ENCODE measurements at regions not wholly inside any gene's neighbourhood (a gene's known extent, or its start where the extent isn't known, plus 50 kb on each side); places are given as distances from the start of the nearest gene placed in this dataset.
"Not testable (repeated sequence)": the region's sequence is repeated elsewhere in the genome, so short reads cannot be mapped to it uniquely, and the experiment has no call there.

GRCh38 chr7:39825401-39825980 is 124.6 kb upstream of the CDK13 start:
- DNase-seq (ENCODE audit: low spot score) = no peak

DNA sequence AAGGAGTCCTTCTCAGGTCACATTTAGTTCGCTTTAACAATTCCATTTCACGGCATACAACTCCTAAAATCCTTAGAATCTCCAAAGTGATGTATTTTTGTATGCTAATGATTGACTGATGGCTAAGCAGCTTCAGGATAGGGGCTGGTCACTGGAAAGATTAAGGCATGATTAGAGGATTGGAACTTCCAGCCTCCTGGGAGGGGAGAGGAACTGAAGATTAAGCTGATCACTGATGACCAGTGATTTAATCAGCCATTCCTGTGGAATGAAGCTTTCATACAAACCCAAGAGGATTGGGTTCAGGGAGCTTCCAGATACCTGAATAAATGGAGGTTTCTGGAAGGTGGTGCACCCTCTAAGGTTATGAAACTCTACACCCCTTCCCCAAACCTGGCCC is 123.9 kb upstream of the CDK13 start:
- DNase-seq (ENCODE audit: low spot score) = no peak

DNA sequence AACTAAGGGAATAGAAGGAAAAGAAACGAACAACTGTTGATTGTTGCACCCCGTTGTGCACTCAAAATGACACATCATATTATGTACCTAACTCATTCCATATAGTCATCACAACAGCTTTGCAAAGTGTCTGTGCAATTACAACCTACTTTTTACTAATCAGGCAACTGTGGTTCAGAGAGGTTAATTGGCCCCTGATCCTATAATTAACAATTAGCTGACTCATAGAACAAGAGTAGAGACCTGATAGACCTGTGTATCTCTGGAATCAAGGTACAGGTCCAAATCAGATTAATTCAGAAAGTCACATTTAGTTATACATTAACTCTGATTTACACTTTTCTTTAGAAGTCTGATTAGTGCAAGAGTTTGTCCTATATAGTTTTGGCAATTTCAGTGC is 122.5 kb upstream of the CDK13 start:
- DNase-seq (ENCODE audit: low spot score) = no peak

- DNase-seq (ENCODE audit: low spot score) = no peak
Observed at GRCh38 chr7:39829028-39829427, 121.0 kb upstream of the CDK13 start.

GRCh38 chr7:39832519-39833085 is 117.5 kb upstream of the CDK13 start:
- DNase-seq (ENCODE audit: low spot score) = no peak

DNA sequence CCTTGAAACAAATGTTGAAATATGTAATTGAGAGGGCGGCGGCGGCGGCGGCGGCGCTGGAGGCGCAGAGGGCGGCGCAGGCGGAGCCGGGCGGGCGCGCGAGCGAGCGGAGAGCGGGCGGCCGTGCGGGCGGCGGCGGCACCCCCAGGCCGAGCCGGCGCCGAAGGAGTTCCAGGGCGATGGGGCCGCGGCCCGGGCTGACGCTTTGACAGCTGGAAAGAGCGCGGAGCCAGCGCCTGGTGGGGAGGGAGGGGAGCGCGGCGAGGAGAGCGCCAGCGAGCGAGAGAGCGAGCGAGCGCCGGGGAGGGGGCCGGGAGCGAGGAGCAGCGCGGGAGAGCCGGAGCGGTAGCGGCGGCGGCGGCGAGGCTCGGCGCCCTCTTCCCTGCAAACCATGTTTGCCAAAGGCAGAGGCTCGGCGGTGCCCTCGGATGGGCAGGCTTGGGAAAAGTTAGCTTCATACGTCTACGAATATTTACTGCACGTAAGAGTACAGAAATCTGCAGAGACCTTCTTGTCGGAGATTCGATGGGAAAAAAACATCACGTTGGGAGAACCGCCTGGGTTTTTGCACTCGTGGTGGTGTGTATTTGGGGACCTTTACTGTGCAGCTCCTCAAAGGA is 116.8 kb upstream of the CDK13 start:
- peak; percentile 16 for DNase-seq (ENCODE audit: low spot score)

DNA sequence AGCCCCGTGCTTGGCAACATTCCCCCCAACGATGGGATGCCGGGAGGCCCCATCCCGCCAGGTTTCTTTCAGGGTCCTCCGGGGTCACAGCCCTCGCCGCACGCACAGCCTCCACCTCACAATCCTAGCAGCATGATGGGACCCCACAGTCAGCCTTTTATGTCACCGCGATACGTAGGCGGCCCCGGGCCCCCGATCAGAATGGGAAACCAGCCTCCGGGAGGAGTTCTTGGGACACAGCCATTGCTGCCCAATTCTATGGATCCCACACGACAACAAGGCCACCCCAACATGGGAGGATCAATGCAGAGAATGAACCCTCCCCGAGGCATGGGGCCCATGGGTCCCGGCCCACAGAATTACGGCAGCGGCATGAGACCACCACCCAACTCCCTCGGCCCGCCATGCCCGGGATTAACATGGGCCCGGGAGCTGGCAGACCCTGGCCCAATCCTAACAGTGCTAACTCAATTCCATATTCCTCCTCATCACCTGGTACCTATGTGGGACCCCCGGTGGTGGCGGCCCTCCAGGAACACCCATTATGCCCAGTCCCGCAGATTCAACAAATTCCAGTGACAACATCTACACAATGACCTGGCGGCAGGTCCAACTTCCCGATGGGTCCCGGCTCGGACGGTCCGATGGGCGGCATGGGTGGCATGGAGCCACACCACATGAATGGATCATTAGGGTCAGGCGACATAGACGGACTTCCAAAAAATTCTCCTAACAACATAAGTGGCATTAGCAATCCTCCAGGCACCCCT is 116.0 kb upstream of the CDK13 start:
- not testable (repeated sequence) for DNase-seq (ENCODE audit: low spot score)

DNA sequence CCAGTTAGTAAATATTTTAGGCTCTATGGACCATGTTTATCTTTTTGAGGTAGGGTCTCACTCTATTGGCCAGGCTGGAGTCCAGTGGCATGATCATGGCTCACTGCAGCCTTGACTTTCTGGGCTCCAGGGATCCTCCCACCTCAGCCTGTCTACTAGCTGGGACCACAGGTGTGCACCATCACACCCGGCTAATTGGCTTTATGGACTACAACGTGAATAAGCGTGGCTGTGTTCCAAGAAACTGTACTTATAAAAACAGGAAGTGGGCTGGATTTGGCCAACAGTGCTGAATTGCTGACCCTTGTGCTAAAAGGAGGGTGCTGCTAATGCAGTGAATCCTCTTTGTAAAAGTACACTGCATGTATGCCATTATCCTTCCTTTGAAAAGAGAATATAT is 111.7 kb upstream of the CDK13 start:
- no peak for DNase-seq (ENCODE audit: low spot score)

- DNase-seq (ENCODE audit: low spot score) = no peak
Observed at GRCh38 chr7:39845006-39845405, 105.0 kb upstream of the CDK13 start.

GRCh38 chr7:39847227-39847626 is 102.8 kb upstream of the CDK13 start:
- no peak for DNase-seq (ENCODE audit: low spot score)

DNA sequence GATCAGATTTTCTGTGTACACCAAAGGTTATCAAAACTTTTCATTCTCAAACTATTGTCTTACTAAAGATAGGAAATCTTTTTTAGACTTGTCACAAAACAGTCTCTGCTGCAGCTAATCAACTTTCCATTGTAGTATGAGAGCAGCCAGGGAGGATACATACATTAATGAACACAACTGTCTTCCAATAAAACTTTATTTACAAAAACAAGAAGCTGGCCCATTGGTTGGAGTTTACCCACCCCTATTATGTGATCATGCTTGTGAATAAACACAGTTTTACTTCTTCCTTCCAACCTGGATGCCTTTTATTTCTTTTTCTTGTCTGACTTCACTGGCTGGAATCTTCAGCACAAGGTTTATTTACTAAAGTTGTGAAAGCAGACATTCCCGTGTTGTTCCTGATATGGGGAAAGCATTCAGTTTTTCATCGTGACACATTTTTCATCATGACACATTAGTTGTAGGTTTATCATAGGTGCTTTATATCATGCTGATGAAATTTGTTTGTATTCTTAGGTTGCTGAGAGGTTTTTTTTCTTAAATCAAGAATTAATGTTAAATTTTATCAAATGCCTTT is 98.5 kb upstream of the CDK13 start:
- no peak for DNase-seq (ENCODE audit: low spot score)

DNA sequence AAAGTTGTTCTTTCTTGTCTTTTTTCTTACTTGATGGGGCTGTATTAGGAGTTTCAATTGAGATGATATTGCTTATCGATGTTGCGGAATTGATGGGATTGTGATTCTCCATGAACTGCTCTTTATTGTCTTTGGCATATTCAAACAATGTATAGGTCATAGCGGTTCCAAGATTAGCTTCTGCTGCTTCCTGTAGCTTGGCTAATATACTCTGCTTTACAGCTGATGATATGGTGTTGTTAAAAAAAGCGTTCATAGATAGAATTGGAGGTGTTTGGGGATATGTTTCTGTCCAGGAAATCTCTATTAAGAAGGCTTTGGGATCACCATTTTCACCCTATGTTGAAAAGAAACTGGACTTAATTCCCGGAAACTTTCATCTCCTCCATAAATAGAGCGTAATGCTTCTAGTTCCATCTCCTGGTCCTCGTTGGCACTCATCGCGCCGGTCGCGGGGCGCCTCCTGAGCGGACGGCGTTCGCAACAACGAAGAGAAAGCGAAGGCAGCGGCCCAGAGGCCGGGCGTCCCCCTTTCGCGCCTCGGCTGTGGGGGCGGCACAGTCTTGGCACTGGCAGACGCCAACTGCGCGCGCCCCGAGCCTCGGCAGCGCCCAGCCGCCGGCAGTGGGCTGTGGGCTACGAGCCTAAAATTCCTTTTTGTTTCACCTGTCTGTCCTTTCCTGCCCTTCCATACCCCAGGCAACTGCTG is 95.3 kb upstream of the CDK13 start:
- not testable (repeated sequence) for DNase-seq (ENCODE audit: low spot score)

- no peak for DNase-seq (ENCODE audit: low spot score)
Observed at GRCh38 chr7:39855325-39855674, 94.8 kb upstream of the CDK13 start.

DNA sequence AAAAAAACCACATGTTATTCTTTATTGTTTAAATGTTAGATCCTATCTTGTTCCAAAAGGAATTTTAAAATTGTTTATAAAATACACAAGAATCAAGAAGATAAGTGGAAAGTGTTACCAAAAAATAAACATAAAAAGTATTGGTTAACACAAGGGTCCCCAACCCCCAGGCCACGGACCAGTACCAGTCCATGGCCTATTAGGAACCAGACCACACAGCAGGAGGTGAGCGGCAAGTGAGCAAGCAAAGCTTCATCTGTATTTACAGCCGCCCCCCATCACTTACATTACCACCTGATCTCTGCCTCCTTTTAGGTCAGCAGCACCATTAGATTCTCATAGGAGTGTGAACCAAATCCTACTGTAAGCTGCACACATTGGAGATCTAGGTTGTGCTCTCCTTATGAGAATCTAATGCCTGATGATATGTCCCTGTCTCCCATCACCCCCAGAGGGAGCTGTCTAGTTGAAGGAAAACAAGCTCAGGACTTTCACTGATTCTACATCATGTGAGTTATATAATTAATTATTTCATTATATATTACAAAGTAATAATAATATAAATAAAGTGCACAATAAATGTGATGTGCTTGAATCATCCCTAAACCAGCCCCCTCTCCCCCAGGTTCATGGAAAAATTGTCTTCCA is 86.3 kb upstream of the CDK13 start:
- DNase-seq (ENCODE audit: low spot score) = not testable (repeated sequence)

DNA sequence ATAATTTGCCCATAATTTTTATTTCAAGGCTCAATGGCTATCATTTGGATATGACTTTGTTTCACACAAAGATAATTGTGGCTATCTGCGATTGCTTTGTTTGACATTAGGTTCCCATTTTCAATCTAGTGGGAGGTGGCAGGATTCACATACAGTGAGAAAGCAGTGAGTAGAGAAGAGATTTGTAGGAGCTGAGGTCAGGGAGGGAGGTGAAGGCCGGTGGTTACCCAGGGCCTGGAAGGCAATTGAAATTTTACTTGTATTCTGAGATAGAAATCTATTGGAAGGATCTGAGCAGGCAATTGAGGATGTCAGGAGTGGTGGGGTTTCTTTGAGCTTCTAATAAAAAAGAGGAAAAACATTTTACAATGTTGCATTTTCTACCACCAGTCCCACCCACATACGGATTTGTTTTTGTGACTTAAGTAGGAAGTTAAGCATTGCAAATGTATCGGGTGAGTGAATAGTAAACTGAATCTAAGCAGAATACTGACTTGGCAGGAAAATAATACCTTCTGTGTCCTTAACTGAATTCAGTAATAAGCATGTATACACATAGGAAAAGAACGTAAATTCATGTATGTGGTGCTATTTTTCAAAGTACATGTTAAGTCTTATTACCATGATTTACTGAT is 80.1 kb upstream of the CDK13 start:
- DNase-seq (ENCODE audit: low spot score) = not testable (repeated sequence)

GRCh38 chr7:39871610-39872009 is 78.4 kb upstream of the CDK13 start:
- not testable (repeated sequence) for DNase-seq (ENCODE audit: low spot score)

DNA sequence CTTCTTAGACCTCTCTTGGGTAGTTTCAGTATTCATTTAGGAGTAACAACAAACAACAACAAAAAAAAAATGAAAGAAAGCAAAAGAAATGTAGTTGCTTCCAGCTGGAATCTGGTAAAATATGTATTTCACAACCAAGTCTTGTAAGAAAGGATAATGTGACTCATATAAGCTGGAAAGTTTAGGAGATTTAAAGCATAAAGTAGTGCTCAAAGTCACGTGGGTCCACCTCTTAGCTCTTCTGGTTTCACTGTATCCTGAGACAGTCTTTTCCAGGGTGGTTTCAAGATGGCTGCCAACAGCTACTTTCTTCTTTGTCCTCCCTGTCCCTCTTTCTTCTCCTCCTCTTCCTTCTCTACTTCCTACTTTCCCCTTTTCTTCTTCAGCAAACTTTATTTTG is 69.5 kb upstream of the CDK13 start:
- DNase-seq (ENCODE audit: low spot score) = peak; percentile 24

- no peak for DNase-seq (ENCODE audit: low spot score)
Observed at GRCh38 chr7:39882148-39882784, 67.8 kb upstream of the CDK13 start.

GRCh38 chr7:39883812-39884390 is 66.2 kb upstream of the CDK13 start:
- no peak for DNase-seq (ENCODE audit: low spot score)

- DNase-seq (ENCODE audit: low spot score) = no peak
Observed at GRCh38 chr7:39888171-39888853, 61.7 kb upstream of the CDK13 start.
